ENCODE measurements at regions not wholly inside any gene's neighbourhood (a gene's known extent, or its start where the extent isn't known, plus 50 kb on each side); places are given as distances from the start of the nearest gene placed in this dataset.

- TF ChIP-seq POLR2A (IDR thresholded peaks at IDR 0.05; ENCODE audit: extremely low read depth, insufficient read length), result no peak
- no peak for TF ChIP-seq MAX (IDR thresholded peaks at IDR 0.05; ENCODE audit: low read depth, low read length)
- no peak for TF ChIP-seq MYC (IDR thresholded peaks at IDR 0.05; ENCODE audit: low read depth, low read length)
- TF ChIP-seq, protein P1, sequence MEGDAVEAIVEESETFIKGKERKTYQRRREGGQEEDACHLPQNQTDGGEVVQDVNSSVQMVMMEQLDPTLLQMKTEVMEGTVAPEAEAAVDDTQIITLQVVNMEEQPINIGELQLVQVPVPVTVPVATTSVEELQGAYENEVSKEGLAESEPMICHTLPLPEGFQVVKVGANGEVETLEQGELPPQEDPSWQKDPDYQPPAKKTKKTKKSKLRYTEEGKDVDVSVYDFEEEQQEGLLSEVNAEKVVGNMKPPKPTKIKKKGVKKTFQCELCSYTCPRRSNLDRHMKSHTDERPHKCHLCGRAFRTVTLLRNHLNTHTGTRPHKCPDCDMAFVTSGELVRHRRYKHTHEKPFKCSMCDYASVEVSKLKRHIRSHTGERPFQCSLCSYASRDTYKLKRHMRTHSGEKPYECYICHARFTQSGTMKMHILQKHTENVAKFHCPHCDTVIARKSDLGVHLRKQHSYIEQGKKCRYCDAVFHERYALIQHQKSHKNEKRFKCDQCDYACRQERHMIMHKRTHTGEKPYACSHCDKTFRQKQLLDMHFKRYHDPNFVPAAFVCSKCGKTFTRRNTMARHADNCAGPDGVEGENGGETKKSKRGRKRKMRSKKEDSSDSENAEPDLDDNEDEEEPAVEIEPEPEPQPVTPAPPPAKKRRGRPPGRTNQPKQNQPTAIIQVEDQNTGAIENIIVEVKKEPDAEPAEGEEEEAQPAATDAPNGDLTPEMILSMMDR (IDR thresholded peaks at IDR 0.05; ENCODE audit: low read depth, low read length), result no peak
- no peak for DNase-seq (ENCODE audit: low read depth)
- no peak overlapping the region for H3K4me3 ChIP-seq (ENCODE audit: low read depth, low read length)
Observed at GRCh38 chr13:99648927-99649326, 147.7 kb downstream of the TM9SF2 start.

GRCh38 chr13:99648066-99648665 lies 146.9 kb downstream of the TM9SF2 start:
- DNase-seq (ENCODE audit: low read depth), result no peak
- H3K4me3 ChIP-seq (ENCODE audit: low read depth, low read length), result no peak overlapping the region
- TF ChIP-seq POLR2A (IDR thresholded peaks at IDR 0.05; ENCODE audit: extremely low read depth, insufficient read length) (no peak), MAX (IDR thresholded peaks at IDR 0.05; ENCODE audit: low read depth, low read length) (no peak), MYC (IDR thresholded peaks at IDR 0.05; ENCODE audit: low read depth, low read length) (no peak)
- TF ChIP-seq, protein P1 (IDR thresholded peaks at IDR 0.05; ENCODE audit: low read depth, low read length), result no peak

DNA sequence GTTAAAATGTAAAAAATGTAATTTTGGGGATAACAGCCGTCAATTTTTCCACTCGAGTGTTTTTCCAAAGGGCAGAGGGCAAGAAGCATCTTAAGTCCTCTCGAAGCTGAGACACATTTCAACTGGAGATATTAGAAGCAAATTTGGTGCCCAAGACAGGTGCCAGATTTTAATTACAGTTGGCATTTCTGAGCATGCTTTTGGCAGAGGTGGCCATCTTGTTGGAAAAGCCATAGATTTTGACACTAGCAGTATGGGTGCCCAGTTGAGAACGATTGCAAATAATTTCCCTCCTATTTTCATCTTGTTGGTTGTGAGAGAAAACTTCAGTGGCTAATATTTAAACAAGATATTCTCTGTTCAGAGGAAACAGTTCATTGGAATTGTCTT lies 146.3 kb downstream of the TM9SF2 start:
- TF ChIP-seq, protein P1 (IDR thresholded peaks at IDR 0.05; ENCODE audit: low read depth, low read length), result no peak
- TF ChIP-seq MYC (IDR thresholded peaks at IDR 0.05; ENCODE audit: low read depth, low read length), result no peak
- TF ChIP-seq MAX (IDR thresholded peaks at IDR 0.05; ENCODE audit: low read depth, low read length), result no peak
- no peak for TF ChIP-seq POLR2A (IDR thresholded peaks at IDR 0.05; ENCODE audit: extremely low read depth, insufficient read length)
- DNase-seq (ENCODE audit: low read depth), result no peak
- no peak overlapping the region for H3K4me3 ChIP-seq (ENCODE audit: low read depth, low read length)

GRCh38 chr13:99646866-99647595 lies 145.8 kb downstream of the TM9SF2 start:
- no peak overlapping the region for H3K4me3 ChIP-seq (ENCODE audit: low read depth, low read length)
- TF ChIP-seq MAX (IDR thresholded peaks at IDR 0.05; ENCODE audit: low read depth, low read length) (no peak), POLR2A (IDR thresholded peaks at IDR 0.05; ENCODE audit: extremely low read depth, insufficient read length) (no peak), MYC (IDR thresholded peaks at IDR 0.05; ENCODE audit: low read depth, low read length) (no peak)
- TF ChIP-seq, protein P1 (IDR thresholded peaks at IDR 0.05; ENCODE audit: low read depth, low read length), result no peak
- no peak for DNase-seq (ENCODE audit: low read depth)

DNA sequence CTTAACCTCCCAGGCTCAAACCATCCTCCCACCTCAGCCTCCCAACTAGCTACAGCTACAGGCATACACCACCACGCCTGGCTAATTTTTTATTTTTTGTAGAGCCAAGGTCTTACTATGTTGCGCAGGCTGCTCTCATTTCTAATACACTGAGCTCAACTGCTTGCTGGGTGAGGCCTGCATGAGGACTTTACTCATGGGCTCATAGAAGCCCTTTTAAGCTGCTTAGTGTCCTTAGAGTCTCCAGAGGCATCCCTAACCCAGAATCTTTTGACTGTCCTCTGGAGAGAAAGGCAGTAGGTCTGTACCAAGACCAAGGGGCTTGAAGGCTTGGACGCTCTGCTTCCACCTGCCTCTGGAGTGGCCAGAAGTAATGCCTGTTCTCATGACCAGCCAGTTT lies 141.6 kb downstream of the TM9SF2 start:
- no peak for DNase-seq (ENCODE audit: low read depth)
- TF ChIP-seq POLR2A (IDR thresholded peaks at IDR 0.05; ENCODE audit: extremely low read depth, insufficient read length) (no peak), MYC (IDR thresholded peaks at IDR 0.05; ENCODE audit: low read depth, low read length) (no peak), MAX (IDR thresholded peaks at IDR 0.05; ENCODE audit: low read depth, low read length) (no peak)
- TF ChIP-seq, protein P1 (IDR thresholded peaks at IDR 0.05; ENCODE audit: low read depth, low read length), result no peak
- H3K4me3 ChIP-seq (ENCODE audit: low read depth, low read length), result no peak overlapping the region
